Stomach (tissue), 8 donors: ENCODE measurements at regions not wholly inside any gene's neighbourhood (a gene's known extent, or its start where the extent isn't known, plus 50 kb on each side); places are given as distances from the start of the nearest gene placed in this dataset.

Experiments
- DNase-seq, 2 donors: peaks; one replicate each; pipeline versions ENCODE4 v3.0.0 to v3.0.0-alpha.2; 2013 to 2019
- H3K27ac ChIP-seq, 5 donors: fragments of 200-600 bp in 4 of 5; sonication (generic) in 4 of 5; one replicate each; pipeline ENCODE4 v1.5.1; 2013 to 2019; ENCODE audit warnings: mild to moderate bottlenecking in 1 of 5, moderate library complexity in 1 of 5
- H3K27me3 ChIP-seq, 3 donors: fragments of 200-600 bp; sonication (generic); one replicate each; pipeline ENCODE4 v1.5.1; 2017 to 2019; ENCODE audit warnings: mixed run types in 1 of 3
- H3K36me3 ChIP-seq, 4 donors: fragments of 200-600 bp; sonication (generic); 1 replicate in 3 of 4; 2 replicates in 1 of 4; pipeline ENCODE4 v1.5.1; 2016 to 2019
- H3K4me1 ChIP-seq, 4 donors: fragments of 200-600 bp; sonication (generic); one replicate each; pipeline ENCODE4 v1.5.1; 2016 to 2019
- H3K4me3 ChIP-seq, 4 donors: fragments of 200-600 bp; sonication (generic) in 3 of 4; one replicate each; pipeline ENCODE4 v1.5.1; 2016 to 2019; ENCODE audit warnings: mild to moderate bottlenecking in 1 of 4
- H3K9me3 ChIP-seq, 4 donors: fragments of 200-600 bp; sonication (generic); one replicate each; pipeline ENCODE4 v1.5.1; 2016 to 2019
- CTCF ChIP-seq, 7 experiments: fragments of 450-650 bp in 4 of 7; fragments of 200-600 bp in 3 of 7; sonication (generic) in 3 of 7; IDR thresholded peaks; one replicate each; pipeline ENCODE4 v1.5.1; 2016 to 2019; ENCODE audit warnings: antibody characterized with exemption in 7 of 7, control low read depth in 2 of 7, mild to moderate bottlenecking in 1 of 7
- EP300 ChIP-seq: sonication (generic); formaldehyde crosslinking; IDR thresholded peaks from one replicate; pipeline ENCODE4 v1.6.1; 2017; ENCODE audit warnings: antibody characterized with exemption
- POLR2A ChIP-seq, 4 donors: fragments of 450-650 bp; IDR thresholded peaks; one replicate each; pipeline ENCODE4 v1.6.1; 2016; ENCODE audit warnings: antibody characterized with exemption in 4 of 4, control low read depth in 2 of 4, mild to moderate bottlenecking in 1 of 4, moderate library complexity in 1 of 4
- POLR2AphosphoS5 ChIP-seq, 3 donors: sonication (generic); formaldehyde crosslinking; IDR thresholded peaks; one replicate each; pipeline ENCODE4 v1.6.1; 2016; ENCODE audit warnings: antibody characterized with exemption in 3 of 3
- WGBS, 5 donors: extraction: QIAGEN DNeasy Blood & Tissue Kit in 3 of 5; methylation state at CpG; one replicate each; pipeline versions ENCODE4 v1.1.5 to v1.1.7; 2013 to 2018; 5-methylcytosine and 5-hydroxymethylcytosine counted together
- intact Hi-C: fragments of 100-400 bp; cut with DNase I; formaldehyde crosslinking; loops from one replicate; pipeline ENCODE4 v1.15.1; 2023; ENCODE audit warnings: low total_unique reads
- donor health status: healthy with polysubstance abuse.
- donor health status: Bipolar disorder and iron deficiency.
- donor health status: healthy.

GRCh38 chr13:34290661-34291060, 472.7 kb downstream of the RFC3 start:
- H3K36me3 ChIP-seq = no peaks in the 10 kb centered on the region
- H3K9me3 ChIP-seq = no peaks in the 10 kb centered on the region
- H3K4me1 ChIP-seq = peaks cover 0 to 5% (median 0%) of the 10 kb centered on the region in 4 donors
- TF ChIP-seq EP300 (no peak), CTCF (IDR thresholded peaks at IDR 0.05) (no peak), POLR2A (IDR thresholded peaks at IDR 0.05) (no peak), POLR2AphosphoS5 (IDR thresholded peaks at IDR 0.05) (no peak)
- intact Hi-C loops = no loop called here
- H3K4me3 ChIP-seq = no peak overlapping the region
- no peaks in the 10 kb centered on the region for H3K27me3 ChIP-seq
- no peak for DNase-seq
- H3K27ac ChIP-seq = no peak overlapping the region

GRCh38 chr13:34294483-34295129, 476.7 kb downstream of the RFC3 start:
- peaks cover 0 to 7% (median 0%) of the 10 kb centered on the region in 4 donors for H3K4me1 ChIP-seq
- no peak overlapping the region for H3K4me3 ChIP-seq
- no peaks in the 10 kb centered on the region for H3K36me3 ChIP-seq
- H3K27ac ChIP-seq = no peak overlapping the region
- WGBS, 5 donors = 21 to 29% (median 21%) methylated on average over 5 of the region's 5 CpGs
- intact Hi-C loops = no loop called here
- H3K27me3 ChIP-seq = no peaks in the 10 kb centered on the region
- peak in 1 of 2 donors; percentile 41 for DNase-seq
- no peaks in the 10 kb centered on the region for H3K9me3 ChIP-seq
- TF ChIP-seq CTCF (IDR thresholded peaks at IDR 0.05) (no peak), EP300 (no peak)

GRCh38 chr13:34300559-34300958, 482.6 kb downstream of the RFC3 start:
- Histone ChIP-seq H3K36me3 (no peaks in the 10 kb centered on the region), H3K27me3 (no peaks in the 10 kb centered on the region), H3K27ac (no peak overlapping the region), H3K9me3 (peaks cover 0 to 8% (median 3%) of the 10 kb centered on the region in 4 donors), H3K4me3 (no peak overlapping the region), H3K4me1 (peaks cover 0 to 18% (median 6%) of the 10 kb centered on the region in 4 donors)
- WGBS, 5 donors = 7 to 28% (median 9%) methylated on average over 1 of the region's 1 CpG
- TF ChIP-seq EP300 = no peak
- TF ChIP-seq CTCF (IDR thresholded peaks at IDR 0.05) = no peak
- no peak for TF ChIP-seq POLR2A (IDR thresholded peaks at IDR 0.05)
- TF ChIP-seq POLR2AphosphoS5 (IDR thresholded peaks at IDR 0.05) = no peak
- intact Hi-C loops = no loop called here
- peak in 1 of 2 donors; percentile 34 for DNase-seq

GRCh38 chr13:34302596-34302995, 484.6 kb downstream of the RFC3 start:
- Histone ChIP-seq H3K27ac (no peak overlapping the region), H3K36me3 (no peaks in the 10 kb centered on the region), H3K9me3 (peaks cover 0 to 8% (median 3%) of the 10 kb centered on the region in 4 donors), H3K4me1 (peaks cover 0 to 18% (median 6%) of the 10 kb centered on the region in 4 donors), H3K4me3 (no peak overlapping the region), H3K27me3 (no peaks in the 10 kb centered on the region)
- intact Hi-C loops = no loop called here
- DNase-seq = no peak
- TF ChIP-seq EP300 (no peak), POLR2A (IDR thresholded peaks at IDR 0.05) (no peak), POLR2AphosphoS5 (IDR thresholded peaks at IDR 0.05) (no peak), CTCF (IDR thresholded peaks at IDR 0.05) (no peak)
